Suprapubic skin (tissue), 4 donors: ENCODE measurements at regions not wholly inside any gene's neighbourhood (a gene's known extent, or its start where the extent isn't known, plus 50 kb on each side); places are given as distances from the start of the nearest gene placed in this dataset.

Experiments used
- CTCF ChIP-seq, 2 donors: fragments of 200-600 bp in 1 of 2; fragments of 450-650 bp in 1 of 2; sonication (generic) in 1 of 2; IDR thresholded peaks; one replicate each; pipeline ENCODE4 v1.5.1; 2016 to 2019; ENCODE audit warnings: antibody characterized with exemption in 2 of 2, mild to moderate bottlenecking in 1 of 2, moderate library complexity in 1 of 2
- POLR2A ChIP-seq, 2 donors: fragments of 450-650 bp; IDR thresholded peaks; one replicate each; pipeline ENCODE4 v1.6.1; 2017; ENCODE audit warnings: antibody characterized with exemption in 2 of 2, mild to moderate bottlenecking in 2 of 2, moderate library complexity in 2 of 2
- POLR2AphosphoS5 ChIP-seq, 3 donors: sonication (generic); formaldehyde crosslinking; IDR thresholded peaks; one replicate each; pipeline ENCODE4 v1.6.1; 2017; ENCODE audit warnings: antibody characterized with exemption in 3 of 3

DNA sequence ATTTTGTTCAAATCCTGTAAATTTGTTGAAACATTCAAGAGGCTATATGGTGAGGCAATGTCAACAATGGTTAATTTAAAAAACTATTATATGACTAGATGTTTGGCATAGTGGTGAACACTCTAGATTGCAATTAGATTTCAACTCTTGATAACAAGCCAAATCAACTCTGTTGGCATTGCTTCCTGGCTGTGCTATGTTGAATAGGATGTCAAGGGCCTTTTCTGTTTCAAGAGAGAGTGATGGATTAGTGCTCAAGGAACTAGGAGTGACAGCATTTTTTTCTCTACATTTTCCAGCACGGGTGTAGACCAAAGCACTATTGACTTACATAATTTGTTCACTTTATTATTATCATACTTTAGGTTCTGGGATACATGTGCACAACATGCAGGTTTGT lies 172.4 kb upstream of the KCNH7 start:
- TF ChIP-seq CTCF (IDR thresholded peaks at IDR 0.05) (no peak), POLR2A (IDR thresholded peaks at IDR 0.05) (no peak), POLR2AphosphoS5 (IDR thresholded peaks at IDR 0.05) (no peak)
